K562 (cell line): ENCODE measurements at regions not wholly inside any gene's neighbourhood (a gene's known extent, or its start where the extent isn't known, plus 50 kb on each side); places are given as distances from the start of the nearest gene placed in this dataset.

Experiments used
- ZFX ChIP-seq: sonication (generic); formaldehyde crosslinking; IDR thresholded peaks from 2 replicates; pipeline ENCODE4 v1.8.0; 2022; ENCODE audit warnings: mild to moderate bottlenecking, missing genetic modification reagents, moderate library complexity
- ZNF644 ChIP-seq: fragments of 200-800 bp; sonication (Bioruptor generic); IDR thresholded peaks from 2 replicates; pipeline ENCODE4 v1.6.1; 2016; ENCODE audit warnings: low read depth, missing genetic modification characterization, missing compliant biosample characterization

DNA sequence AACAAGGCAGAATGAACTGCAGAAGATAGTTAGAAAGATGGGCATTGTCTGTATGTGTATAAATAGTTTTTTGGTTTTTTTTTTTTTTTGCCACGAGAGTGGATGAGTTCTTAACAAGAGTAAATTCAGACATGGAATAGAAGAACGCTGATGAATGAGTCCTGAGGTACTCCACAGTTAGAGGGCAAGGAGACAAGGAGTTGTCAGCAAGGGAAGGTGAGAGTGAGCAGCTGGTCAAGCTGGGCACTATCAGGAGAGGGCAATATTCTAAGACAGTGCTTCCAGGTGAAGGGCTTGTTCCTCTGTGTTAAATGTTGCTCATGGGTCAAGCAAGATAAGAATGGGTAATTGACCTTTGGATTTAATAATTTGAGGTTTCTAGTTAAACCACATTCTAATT is 138.6 kb upstream of the FAM78B start:
- TF ChIP-seq ZFX (no peak), ZNF644 (tag) (no peak)
